Esophagus muscularis mucosa (tissue), 4 donors: ENCODE measurements at regions not wholly inside any gene's neighbourhood (a gene's known extent, or its start where the extent isn't known, plus 50 kb on each side); places are given as distances from the start of the nearest gene placed in this dataset.

ENCODE experiments used
- DNase-seq: peaks from one replicate; pipeline ENCODE4 v3.0.0-alpha.2; 2017; ENCODE audit errors: extremely low spot score
- H3K27ac ChIP-seq, 4 donors: fragments of 200-600 bp; sonication (generic); replicated peaks in 1 of 4; 1 replicate in 3 of 4; 2 replicates in 1 of 4; pipeline ENCODE4 v1.5.1; 2016 to 2019; ENCODE audit warnings: mild to moderate bottlenecking in 1 of 4
- H3K27me3 ChIP-seq, 4 donors: fragments of 200-600 bp; sonication (generic); one replicate each; pipeline versions ENCODE4 v1.5.1 to v1.6.0; 2016 to 2019
- H3K36me3 ChIP-seq, 4 donors: fragments of 200-600 bp; sonication (generic); one replicate each; pipeline ENCODE4 v1.5.1; 2016 to 2019
- H3K4me1 ChIP-seq, 4 donors: fragments of 200-600 bp; sonication (generic); one replicate each; pipeline ENCODE4 v1.5.1; 2016 to 2019
- H3K4me3 ChIP-seq, 4 donors: fragments of 200-600 bp; sonication (generic); 1 replicate in 2 of 4; 2 replicates in 2 of 4; pipeline ENCODE4 v1.5.1; 2016 to 2019; ENCODE audit warnings: mild to moderate bottlenecking in 4 of 4, moderate library complexity in 1 of 4
- H3K9me3 ChIP-seq, 4 donors: fragments of 200-600 bp; sonication (generic); 1 replicate in 3 of 4; 2 replicates in 1 of 4; pipeline ENCODE4 v1.5.1; 2016 to 2019
- EP300 ChIP-seq: sonication (generic); formaldehyde crosslinking; IDR thresholded peaks from one replicate; pipeline ENCODE4 v1.6.1; 2017; ENCODE audit warnings: antibody characterized with exemption
- POLR2A ChIP-seq: fragments of 450-650 bp; IDR thresholded peaks from one replicate; pipeline ENCODE4 v1.6.1; 2017; ENCODE audit warnings: antibody characterized with exemption, moderate library complexity, mild to moderate bottlenecking, low read depth
- POLR2AphosphoS5 ChIP-seq, 2 donors: sonication (generic); formaldehyde crosslinking; IDR thresholded peaks; one replicate each; pipeline ENCODE4 v1.6.1; 2017; ENCODE audit warnings: antibody characterized with exemption in 2 of 2
- WGBS: methylation state at CpG from one replicate; pipeline ENCODE4 v1.1.5; 2018; 5-methylcytosine and 5-hydroxymethylcytosine counted together
- intact Hi-C: fragments of 100-400 bp; cut with DNase I; formaldehyde crosslinking; loops from one replicate; pipeline ENCODE4 v1.15.1; 2023
- TF ChIP-seq, protein P1 (sequence below), 3 experiments: fragments of 200-600 bp in 2 of 3; fragments of 450-650 bp in 1 of 3; sonication (generic) in 2 of 3; IDR thresholded peaks; one replicate each; pipeline ENCODE4 v1.5.1; 2017 to 2019; ENCODE audit warnings: antibody characterized with exemption in 3 of 3, mild to moderate bottlenecking in 2 of 3, moderate library complexity in 1 of 3

DNA sequence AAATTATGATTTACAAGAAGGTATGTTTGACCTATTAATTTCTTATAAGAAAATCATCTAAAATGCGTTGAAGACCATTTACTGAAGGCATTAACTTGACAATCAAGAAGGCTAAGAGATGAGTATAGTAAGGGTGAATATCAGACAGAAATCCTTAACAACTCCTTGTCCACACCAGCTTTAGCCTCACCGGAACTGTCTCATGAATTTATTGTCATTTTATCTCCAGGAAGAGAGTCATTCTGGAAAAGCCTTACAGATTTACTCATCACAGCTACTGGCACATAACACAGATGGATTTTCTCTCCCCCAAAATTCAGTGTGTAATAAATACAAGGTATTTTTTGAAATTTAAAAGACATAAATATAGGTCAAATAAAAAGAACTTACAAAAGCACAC is 129.4 kb upstream of the LSM8 start:
- TF ChIP-seq POLR2AphosphoS5 (IDR thresholded peaks at IDR 0.05): no peak
- TF ChIP-seq, protein P1, sequence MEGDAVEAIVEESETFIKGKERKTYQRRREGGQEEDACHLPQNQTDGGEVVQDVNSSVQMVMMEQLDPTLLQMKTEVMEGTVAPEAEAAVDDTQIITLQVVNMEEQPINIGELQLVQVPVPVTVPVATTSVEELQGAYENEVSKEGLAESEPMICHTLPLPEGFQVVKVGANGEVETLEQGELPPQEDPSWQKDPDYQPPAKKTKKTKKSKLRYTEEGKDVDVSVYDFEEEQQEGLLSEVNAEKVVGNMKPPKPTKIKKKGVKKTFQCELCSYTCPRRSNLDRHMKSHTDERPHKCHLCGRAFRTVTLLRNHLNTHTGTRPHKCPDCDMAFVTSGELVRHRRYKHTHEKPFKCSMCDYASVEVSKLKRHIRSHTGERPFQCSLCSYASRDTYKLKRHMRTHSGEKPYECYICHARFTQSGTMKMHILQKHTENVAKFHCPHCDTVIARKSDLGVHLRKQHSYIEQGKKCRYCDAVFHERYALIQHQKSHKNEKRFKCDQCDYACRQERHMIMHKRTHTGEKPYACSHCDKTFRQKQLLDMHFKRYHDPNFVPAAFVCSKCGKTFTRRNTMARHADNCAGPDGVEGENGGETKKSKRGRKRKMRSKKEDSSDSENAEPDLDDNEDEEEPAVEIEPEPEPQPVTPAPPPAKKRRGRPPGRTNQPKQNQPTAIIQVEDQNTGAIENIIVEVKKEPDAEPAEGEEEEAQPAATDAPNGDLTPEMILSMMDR (IDR thresholded peaks at IDR 0.05): no peak
- H3K36me3 ChIP-seq: no peaks in the 10 kb centered on the region
- DNase-seq: no peak
- H3K9me3 ChIP-seq: no peaks in the 10 kb centered on the region
- H3K27ac ChIP-seq: no peak overlapping the region
- no peaks in the 10 kb centered on the region for H3K27me3 ChIP-seq
- no peaks in the 10 kb centered on the region for H3K4me1 ChIP-seq
- intact Hi-C loops: no loop called here
- no peak overlapping the region for H3K4me3 ChIP-seq
- WGBS: 76% methylated on average over 2 of the region's 2 CpGs

DNA sequence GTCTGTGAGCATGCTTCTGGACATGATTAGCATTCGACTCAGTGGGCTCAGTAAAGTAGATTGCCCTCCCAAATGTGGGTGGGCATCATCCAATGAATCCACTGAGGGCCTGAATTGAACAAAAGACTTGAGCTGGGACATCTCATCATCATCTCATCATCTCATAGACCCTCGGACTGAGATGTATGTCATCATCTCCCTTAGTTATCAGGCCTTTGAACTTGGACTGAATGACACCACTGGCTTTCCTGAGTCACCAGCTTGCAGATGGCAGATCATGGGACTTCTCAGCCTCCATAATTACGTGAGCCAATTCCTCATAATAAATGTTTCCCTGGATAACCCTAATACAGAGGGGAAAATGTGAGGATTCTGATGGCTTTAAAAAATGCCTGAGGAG is 128.3 kb upstream of the LSM8 start:
- H3K9me3 ChIP-seq: no peaks in the 10 kb centered on the region
- WGBS: 87% methylated on average over 3 of the region's 3 CpGs
- no peaks in the 10 kb centered on the region for H3K36me3 ChIP-seq
- H3K4me1 ChIP-seq: no peaks in the 10 kb centered on the region
- H3K4me3 ChIP-seq: no peak overlapping the region
- intact Hi-C loops: no loop called here
- TF ChIP-seq EP300 (no peak), POLR2AphosphoS5 (IDR thresholded peaks at IDR 0.05) (no peak)
- TF ChIP-seq, protein P1 (IDR thresholded peaks at IDR 0.05): no peak
- DNase-seq: no peak
- no peak overlapping the region for H3K27ac ChIP-seq
- H3K27me3 ChIP-seq: no peaks in the 10 kb centered on the region

DNA sequence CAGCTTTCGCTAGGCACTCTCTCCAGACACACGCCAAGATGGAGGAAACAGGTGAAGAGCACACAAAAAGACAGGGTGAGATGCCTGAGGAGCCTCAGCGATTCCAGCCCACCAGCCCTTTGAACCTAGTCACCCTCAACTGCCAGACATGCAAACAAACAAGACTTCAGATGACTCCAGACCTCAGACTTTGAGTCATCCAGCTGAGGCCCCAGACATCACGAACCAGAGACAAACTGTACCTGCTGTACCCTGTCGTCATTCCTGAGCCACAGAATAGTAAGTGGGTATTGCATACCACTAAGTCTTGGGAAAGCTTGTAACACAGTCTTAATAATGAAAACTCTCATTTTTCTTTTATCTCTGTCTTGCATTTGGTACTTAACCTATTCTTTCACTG is 126.6 kb upstream of the LSM8 start:
- no peak for DNase-seq
- Histone ChIP-seq H3K27ac (no peak overlapping the region), H3K27me3 (no peaks in the 10 kb centered on the region), H3K36me3 (no peaks in the 10 kb centered on the region), H3K9me3 (no peaks in the 10 kb centered on the region), H3K4me3 (no peak overlapping the region), H3K4me1 (no peaks in the 10 kb centered on the region)
- TF ChIP-seq, protein P1 (IDR thresholded peaks at IDR 0.05): no peak
- TF ChIP-seq POLR2AphosphoS5 (IDR thresholded peaks at IDR 0.05) (no peak), POLR2A (no peak), EP300 (no peak)
- WGBS: 77% methylated on average over 5 of the region's 5 CpGs
- intact Hi-C loops: no loop called here

DNA sequence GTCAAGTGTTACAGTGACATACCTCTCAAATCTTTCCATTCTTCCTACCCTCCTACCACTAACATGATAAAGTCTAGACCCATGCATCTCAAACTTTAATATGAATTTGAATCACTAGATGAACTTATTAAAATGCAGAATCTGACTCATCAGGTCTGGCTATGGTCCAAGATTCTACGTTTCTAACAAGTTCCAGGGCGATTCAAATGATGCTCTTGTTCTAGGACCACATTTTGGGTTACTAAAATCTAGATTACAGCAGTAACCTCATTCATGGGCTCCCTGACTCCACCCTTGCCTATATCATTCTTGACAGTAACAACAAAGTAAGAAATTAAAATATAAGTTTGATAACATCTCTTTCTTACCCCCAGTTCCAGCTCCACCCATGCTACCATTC is 124.8 kb upstream of the LSM8 start:
- intact Hi-C loops: no loop called here
- no peak for TF ChIP-seq POLR2AphosphoS5 (IDR thresholded peaks at IDR 0.05)
- TF ChIP-seq POLR2A: no peak
- TF ChIP-seq EP300: no peak
- TF ChIP-seq, protein P1 (IDR thresholded peaks at IDR 0.05): no peak
- WGBS: 62% methylated on average over 2 of the region's 2 CpGs
- Histone ChIP-seq H3K27ac (no peak overlapping the region), H3K4me1 (no peaks in the 10 kb centered on the region), H3K27me3 (no peaks in the 10 kb centered on the region), H3K36me3 (no peaks in the 10 kb centered on the region), H3K9me3 (no peaks in the 10 kb centered on the region), H3K4me3 (no peak overlapping the region)
- no peak for DNase-seq

DNA sequence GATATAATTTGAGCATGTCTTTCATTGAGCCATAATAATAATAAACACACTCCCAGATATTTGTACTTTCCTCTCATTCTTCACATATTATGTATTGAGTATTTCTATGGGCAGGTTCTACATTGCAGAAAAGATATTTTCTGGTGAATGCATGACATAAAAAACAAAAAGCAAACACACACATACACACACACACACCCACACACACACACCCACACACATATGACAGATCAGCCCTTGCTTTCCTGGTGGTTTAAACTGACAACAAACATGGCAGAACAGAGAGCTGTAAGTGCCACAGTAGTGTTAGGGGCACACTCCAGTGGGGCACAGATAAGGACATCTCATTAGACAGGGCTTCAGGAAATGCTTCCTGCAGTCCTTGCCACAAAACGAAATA is 123.3 kb upstream of the LSM8 start:
- H3K27ac ChIP-seq: no peak overlapping the region
- no peaks in the 10 kb centered on the region for H3K36me3 ChIP-seq
- H3K4me3 ChIP-seq: no peak overlapping the region
- H3K27me3 ChIP-seq: no peaks in the 10 kb centered on the region
- no peaks in the 10 kb centered on the region for H3K9me3 ChIP-seq
- no peak for DNase-seq
- WGBS: 46% methylated on average over 1 of the region's 1 CpG
- TF ChIP-seq, protein P1 (IDR thresholded peaks at IDR 0.05): no peak
- TF ChIP-seq POLR2A (no peak), POLR2AphosphoS5 (IDR thresholded peaks at IDR 0.05) (no peak), EP300 (no peak)
- intact Hi-C loops: no loop called here
- H3K4me1 ChIP-seq: no peaks in the 10 kb centered on the region
